RWPE2 (cell line): ENCODE measurements at regions not wholly inside any gene's neighbourhood (a gene's known extent, or its start where the extent isn't known, plus 50 kb on each side); places are given as distances from the start of the nearest gene placed in this dataset.

Experiments
- ATAC-seq: fragments of 200-7000 bp; cut with Tn5 transposase; 3 replicates; pipeline ENCODE4 v1.9.1; 2021; ENCODE audit warnings: low read depth
- DNase-seq: peaks from one replicate; pipeline ENCODE4 v3.0.0-alpha.2; 2020; ENCODE audit warnings: low spot score
- H3K27ac ChIP-seq: fragments of 450-650 bp; 2 replicates; pipeline ENCODE4 v1.5.1; 2017; ENCODE audit warnings: mild to moderate bottlenecking; ENCODE audit not compliant: poor library complexity, severe bottlenecking
- H3K27me3 ChIP-seq: fragments of 250-450 bp; sonication (Bioruptor Pico); 2 replicates; pipeline ENCODE4 v1.5.1; 2021; ENCODE audit warnings: mild to moderate bottlenecking, moderate library complexity; ENCODE audit not compliant: insufficient read depth, poor library complexity, severe bottlenecking
- H3K36me3 ChIP-seq: fragments of 250-450 bp; sonication (Bioruptor Pico); 2 replicates; pipeline ENCODE4 v1.5.1; 2020; ENCODE audit warnings: low read depth, mild to moderate bottlenecking, moderate library complexity
- H3K4me1 ChIP-seq: fragments of 250-450 bp; sonication (Bioruptor Pico); 2 replicates; pipeline ENCODE4 v1.5.1; 2021; ENCODE audit warnings: mild to moderate bottlenecking, moderate library complexity; ENCODE audit not compliant: insufficient read depth, poor library complexity, severe bottlenecking
- H3K4me3 ChIP-seq: fragments of 250-450 bp; sonication (Bioruptor Pico); 2 replicates; pipeline ENCODE4 v1.5.1; 2021; ENCODE audit warnings: mild to moderate bottlenecking, moderate library complexity; ENCODE audit not compliant: severe bottlenecking
- H3K9me3 ChIP-seq: fragments of 250-450 bp; sonication (Bioruptor Pico); 2 replicates; pipeline ENCODE4 v1.5.1; 2021; ENCODE audit warnings: mild to moderate bottlenecking, moderate library complexity; ENCODE audit not compliant: severe bottlenecking
- TF ChIP-seq, protein P1 (sequence below): fragments of 450-650 bp; IDR thresholded peaks from one replicate; pipeline ENCODE4 v1.5.1; 2017; ENCODE audit warnings: mild to moderate bottlenecking, moderate library complexity; ENCODE audit not compliant: poor library complexity, severe bottlenecking

DNA sequence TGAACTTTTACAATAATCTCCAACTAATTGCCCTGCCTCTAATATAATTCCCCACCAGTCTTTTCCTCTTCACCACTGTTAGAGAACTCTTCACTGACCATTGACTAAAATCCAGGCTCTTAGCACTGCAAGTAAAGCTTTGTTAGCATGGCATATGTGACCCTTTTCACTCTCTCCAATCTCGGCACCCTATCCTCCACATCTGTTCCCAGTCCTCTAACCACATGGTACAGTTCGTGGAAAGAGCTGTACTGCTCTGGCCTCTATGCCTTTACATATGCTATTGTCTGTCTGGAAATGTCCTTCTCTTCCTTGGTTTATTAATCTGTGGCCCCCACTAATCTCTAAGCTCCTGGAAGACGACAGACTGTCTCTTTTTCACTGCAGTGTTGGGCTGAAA lies 63.0 kb upstream of the EIF2S2 start:
- no peaks in the 10 kb centered on the region for H3K36me3 ChIP-seq

DNA sequence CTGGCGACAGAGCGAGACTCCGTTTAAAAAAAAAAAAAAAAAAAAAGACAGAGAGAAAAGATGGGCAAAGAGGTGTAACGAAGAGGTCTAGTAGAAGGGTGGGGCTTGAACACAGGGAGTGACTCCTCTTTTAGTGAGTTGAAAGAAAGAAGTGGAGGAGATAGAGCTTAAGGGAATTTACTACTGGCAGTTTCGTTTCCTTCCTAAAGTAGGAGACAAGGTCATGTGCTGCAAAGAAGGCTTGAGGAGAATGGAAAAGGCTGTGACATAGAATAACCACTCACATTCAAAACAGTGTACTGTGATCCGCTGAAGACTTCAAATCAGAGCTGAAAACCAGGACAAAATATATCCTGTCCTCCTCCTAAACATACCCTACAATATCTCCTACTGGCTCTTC lies 63.8 kb upstream of the EIF2S2 start:
- H3K27ac ChIP-seq: no peak overlapping the region
- DNase-seq (no peak), ATAC-seq (no peak)
- H3K4me3 ChIP-seq: no peak overlapping the region
- H3K9me3 ChIP-seq: no peaks in the 10 kb centered on the region
- H3K4me1 ChIP-seq: peaks cover 4% of the 10 kb centered on the region
- no peaks in the 10 kb centered on the region for H3K27me3 ChIP-seq
- H3K36me3 ChIP-seq: no peaks in the 10 kb centered on the region
- TF ChIP-seq, protein P1, sequence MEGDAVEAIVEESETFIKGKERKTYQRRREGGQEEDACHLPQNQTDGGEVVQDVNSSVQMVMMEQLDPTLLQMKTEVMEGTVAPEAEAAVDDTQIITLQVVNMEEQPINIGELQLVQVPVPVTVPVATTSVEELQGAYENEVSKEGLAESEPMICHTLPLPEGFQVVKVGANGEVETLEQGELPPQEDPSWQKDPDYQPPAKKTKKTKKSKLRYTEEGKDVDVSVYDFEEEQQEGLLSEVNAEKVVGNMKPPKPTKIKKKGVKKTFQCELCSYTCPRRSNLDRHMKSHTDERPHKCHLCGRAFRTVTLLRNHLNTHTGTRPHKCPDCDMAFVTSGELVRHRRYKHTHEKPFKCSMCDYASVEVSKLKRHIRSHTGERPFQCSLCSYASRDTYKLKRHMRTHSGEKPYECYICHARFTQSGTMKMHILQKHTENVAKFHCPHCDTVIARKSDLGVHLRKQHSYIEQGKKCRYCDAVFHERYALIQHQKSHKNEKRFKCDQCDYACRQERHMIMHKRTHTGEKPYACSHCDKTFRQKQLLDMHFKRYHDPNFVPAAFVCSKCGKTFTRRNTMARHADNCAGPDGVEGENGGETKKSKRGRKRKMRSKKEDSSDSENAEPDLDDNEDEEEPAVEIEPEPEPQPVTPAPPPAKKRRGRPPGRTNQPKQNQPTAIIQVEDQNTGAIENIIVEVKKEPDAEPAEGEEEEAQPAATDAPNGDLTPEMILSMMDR: no peak

More for the DNA sequence above, 63.0 kb upstream of the EIF2S2 start:
- ATAC-seq: no peak
- H3K9me3 ChIP-seq: no peaks in the 10 kb centered on the region
- H3K4me1 ChIP-seq: peaks cover 3% of the 10 kb centered on the region
- H3K27ac ChIP-seq: no peak overlapping the region
- TF ChIP-seq, protein P1: no peak
- no peak for DNase-seq
- no peaks in the 10 kb centered on the region for H3K27me3 ChIP-seq
- no peak overlapping the region for H3K4me3 ChIP-seq

DNA sequence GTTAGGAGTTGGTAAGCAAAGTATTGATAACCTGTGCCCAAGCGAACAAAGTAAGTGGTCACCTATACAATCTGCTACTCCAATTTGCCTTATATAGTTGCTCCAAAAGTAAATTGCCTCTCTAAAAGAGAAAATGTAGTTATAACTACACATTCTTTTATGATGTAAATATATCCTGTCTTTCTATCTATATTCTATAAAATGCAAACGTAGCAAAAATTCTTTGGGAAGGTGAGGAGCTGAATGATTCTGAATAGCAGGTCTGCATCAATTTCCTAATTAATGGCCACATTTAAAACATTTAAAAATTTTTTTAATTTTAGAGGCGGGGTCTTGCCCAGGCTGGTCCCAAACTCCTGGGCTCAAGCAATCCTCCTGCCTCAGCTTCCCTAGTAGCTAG lies 64.2 kb upstream of the ASIP start:
- ATAC-seq (no peak), DNase-seq (no peak)
- Histone ChIP-seq H3K9me3 (no peaks in the 10 kb centered on the region), H3K27ac (no peak overlapping the region), H3K36me3 (no peaks in the 10 kb centered on the region), H3K4me1 (peaks cover 10% of the 10 kb centered on the region), H3K4me3 (no peak overlapping the region), H3K27me3 (no peaks in the 10 kb centered on the region)
- TF ChIP-seq, protein P1: no peak

DNA sequence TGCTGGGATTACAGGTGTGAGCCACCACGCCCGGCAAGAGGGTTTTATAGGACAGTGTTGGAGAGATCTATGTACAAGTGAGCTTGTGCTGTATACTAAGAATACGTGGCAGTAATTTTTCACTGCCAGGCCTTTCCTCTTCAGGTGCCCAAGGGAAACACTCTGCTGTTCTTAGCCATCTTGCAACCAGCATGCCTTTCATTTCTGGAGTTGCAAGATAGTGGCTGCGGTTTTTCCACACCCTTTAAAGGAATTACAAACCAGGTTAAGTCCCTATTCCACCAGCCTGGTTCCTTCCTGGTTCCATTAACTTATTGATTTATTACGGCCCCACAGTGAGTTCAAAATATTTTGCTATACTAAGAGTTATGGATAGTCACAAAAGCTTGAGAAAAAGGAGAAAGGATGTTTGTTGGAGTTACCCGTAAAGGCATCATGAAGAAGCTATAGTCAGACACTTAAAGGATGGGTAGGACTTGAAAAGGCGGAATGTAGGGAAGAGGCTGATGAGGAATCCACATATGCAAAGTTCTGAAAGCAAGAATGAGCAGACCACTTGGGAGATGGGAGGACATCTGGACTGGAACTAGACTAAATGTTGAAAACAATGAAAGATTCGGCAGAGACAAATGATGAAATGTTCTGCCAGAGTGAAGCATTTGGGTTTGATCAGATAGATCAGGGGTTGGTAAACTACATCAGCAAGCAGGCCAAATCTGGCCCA lies 61.4 kb upstream of the ASIP start:
- Histone ChIP-seq H3K27ac (no peak overlapping the region), H3K4me1 (peaks cover 10% of the 10 kb centered on the region), H3K9me3 (no peaks in the 10 kb centered on the region), H3K4me3 (no peak overlapping the region), H3K36me3 (no peaks in the 10 kb centered on the region), H3K27me3 (no peaks in the 10 kb centered on the region)
- ATAC-seq (peak; percentile 60), DNase-seq (no peak)
- TF ChIP-seq, protein P1: no peak

DNA sequence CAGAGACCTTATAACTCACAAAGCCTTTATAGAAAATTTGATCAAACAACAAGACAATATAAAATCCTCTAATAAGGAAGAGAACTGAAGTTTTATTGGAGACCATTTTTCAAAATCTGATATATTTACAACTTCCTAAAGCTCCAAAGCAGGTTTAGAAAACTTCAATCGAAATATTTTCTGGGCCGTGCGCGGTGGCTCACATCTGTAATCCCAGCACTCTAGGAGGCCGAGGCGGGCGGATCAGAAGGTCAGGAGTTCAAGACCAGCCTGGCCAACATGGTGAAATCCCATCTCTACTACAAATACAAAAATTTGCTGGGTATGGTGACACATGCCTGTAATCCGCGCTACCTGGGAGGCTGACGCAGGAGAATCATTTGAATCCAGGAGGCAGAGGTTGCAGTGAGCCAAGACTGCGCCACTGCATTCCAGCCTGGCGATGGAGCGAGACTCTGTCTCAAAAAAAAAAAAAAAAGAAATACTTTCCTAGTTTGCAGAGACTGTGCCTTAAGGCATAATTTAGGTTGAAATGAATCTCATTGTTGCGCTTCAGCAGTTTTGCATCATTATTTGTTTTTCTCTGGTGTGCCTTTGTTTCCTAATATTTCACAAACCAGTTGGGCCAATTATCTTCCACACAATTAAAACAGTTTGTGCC lies 60.6 kb upstream of the ASIP start:
- Histone ChIP-seq H3K27ac (no peak overlapping the region), H3K9me3 (no peaks in the 10 kb centered on the region), H3K36me3 (no peaks in the 10 kb centered on the region), H3K27me3 (no peaks in the 10 kb centered on the region), H3K4me1 (peaks cover 10% of the 10 kb centered on the region), H3K4me3 (no peak overlapping the region)
- ATAC-seq (peak; percentile 50), DNase-seq (no peak)
- TF ChIP-seq, protein P1: peak; percentile 23
